T follicular helper cell (primary cell): ENCODE measurements at regions not wholly inside any gene's neighbourhood (a gene's known extent, or its start where the extent isn't known, plus 50 kb on each side); places are given as distances from the start of the nearest gene placed in this dataset.
A peak's percentile ranks its signal among the peaks of the same experiment; 100 is the strongest.

Source experiments
- DNase-seq: peaks from one replicate; pipeline ENCODE4 v3.0.0-alpha.2; 2020; ENCODE audit warnings: low read depth

DNA sequence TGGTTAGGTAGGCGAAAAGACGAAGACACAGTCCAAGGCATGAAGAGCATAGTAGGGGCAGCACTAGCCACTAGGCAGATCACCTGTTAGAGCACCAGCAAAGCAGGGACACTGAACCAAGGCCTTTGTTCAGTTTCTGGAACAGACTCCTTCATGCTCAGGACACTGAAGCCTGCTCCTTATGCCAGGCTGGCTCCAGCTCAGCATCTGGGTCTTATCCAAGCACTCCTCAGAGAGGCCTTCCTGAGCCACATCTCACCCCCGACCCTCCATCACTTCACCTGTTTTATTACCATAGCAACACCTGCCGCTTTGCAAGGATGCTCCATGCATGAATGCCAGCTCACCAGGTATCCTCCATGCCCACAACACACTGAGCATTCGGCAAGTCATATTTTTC lies 206.3 kb upstream of the CHRNA7 start:
- no peak for DNase-seq

DNA sequence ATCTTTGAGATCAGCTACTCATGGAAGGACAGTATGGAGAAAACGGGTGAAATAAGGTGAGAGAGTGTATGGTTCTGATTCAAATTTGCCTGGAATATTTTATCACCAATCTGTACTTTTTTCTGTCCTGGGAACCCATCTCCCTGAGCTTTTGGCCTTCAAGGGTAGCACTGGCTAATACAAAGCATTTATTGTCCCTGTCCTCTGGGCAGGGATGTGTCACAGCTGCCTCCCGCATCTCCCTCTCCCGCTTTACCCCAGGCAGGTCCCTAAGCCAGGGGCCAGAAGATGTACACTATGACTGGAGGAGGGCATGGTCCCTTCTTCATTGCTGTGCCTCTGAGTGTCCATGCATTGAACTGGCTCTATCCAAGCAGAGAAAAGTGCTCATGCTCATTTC lies 201.7 kb upstream of the CHRNA7 start:
- DNase-seq: no peak

DNA sequence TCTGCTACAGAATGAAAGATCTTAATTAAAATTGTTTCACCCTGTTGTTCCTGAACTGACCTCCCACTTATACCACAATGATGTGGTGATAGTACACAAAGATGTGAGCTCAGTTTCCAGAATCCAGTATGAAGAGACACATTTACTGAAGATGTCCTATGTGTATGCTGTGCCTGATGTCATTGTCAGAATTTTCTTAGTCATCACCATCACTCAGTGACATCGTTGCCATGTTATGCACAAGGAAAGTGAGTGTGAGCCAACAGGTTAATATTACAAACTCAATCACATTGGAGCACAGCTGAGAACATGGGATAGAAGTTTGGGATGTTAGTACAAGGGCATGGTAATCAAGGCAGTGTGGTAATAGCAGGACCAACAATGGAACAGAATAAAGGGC lies 199.7 kb upstream of the CHRNA7 start:
- DNase-seq: no peak

DNA sequence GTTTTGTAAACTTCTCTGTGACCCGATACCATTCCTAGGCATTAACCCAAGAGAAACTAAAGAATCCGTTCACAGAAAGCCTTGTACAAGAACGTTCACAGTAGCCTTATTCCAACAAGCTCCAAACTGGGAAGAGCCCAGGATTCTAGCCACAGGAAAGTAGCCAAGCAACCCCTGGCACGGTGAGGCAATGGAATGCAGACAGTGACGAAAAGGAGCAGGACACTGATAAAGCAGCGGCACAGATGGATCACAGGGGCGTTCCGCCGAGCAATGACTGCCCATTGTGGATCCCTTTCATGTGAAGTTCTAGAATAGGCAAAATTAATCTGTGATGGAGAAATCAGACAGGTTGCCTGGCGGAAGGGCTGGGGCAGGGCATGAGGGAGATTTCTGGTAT lies 198.7 kb upstream of the CHRNA7 start:
- DNase-seq: no peak

DNA sequence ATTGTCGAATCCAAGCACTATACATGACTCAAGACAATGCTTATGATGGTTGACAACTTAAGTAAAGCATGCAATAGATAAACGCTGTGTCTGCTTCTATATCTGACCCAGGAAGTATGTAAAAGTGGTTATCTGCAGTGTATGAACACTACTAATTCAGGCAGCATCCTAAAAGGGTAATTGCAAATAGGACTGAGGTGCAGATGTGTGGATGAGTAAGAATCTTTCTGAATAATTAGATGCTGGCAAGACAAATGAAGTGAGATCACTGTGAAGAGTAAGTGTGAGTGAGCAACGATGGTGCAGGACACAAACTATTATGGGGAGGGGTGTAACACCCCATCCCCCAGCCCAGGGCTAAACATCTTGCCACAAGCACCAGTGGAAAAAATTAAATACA lies 195.7 kb upstream of the CHRNA7 start:
- no peak for DNase-seq

DNA sequence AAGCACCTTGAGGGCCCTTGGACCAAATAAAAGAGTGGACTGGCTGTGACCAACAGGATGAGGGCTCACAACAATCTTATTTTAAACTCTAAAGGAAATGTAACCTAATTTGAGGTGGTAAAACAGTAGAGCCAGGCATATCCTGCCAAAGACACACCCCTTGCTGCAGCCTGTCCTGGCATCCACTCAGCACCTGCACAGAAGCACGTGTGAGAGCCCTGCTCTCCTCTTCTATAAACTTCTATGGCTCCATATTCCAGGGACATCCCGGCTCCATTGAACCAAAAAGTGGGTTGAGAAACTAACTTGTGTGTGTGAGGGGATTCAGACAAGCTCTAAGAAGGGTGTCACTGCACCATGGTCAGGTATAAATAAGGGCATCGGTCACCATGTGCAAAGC lies 190.9 kb upstream of the CHRNA7 start:
- no peak for DNase-seq

DNA sequence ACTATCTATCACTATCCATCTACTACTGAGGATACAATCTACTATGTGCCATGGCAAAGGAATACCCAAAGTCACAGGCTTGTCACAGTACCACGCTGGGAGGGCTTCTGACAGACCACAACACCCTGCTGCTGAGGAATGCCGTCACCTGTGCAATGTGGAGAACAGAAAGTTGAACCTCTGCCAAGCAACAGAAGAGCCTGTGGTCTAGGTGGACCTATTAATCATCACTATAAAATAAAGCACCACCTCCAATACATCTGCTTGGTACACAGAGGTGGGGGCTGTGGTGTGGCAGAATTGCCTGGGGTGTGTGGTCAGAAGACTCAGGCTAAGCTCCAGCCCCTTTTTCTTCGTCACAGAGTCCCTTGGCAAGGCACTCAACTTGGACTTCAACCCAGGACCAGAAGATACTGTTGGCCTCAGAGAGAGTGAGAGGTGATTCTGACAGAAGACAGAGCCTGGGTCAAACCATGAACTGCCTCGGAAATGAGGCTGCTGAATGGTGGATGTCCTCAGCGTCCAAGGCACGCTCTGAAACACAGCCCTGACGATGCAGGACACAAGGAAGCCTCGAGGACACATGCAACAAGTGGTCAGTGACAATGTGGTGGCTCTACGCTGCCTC lies 189.4 kb upstream of the CHRNA7 start:
- no peak for DNase-seq

DNA sequence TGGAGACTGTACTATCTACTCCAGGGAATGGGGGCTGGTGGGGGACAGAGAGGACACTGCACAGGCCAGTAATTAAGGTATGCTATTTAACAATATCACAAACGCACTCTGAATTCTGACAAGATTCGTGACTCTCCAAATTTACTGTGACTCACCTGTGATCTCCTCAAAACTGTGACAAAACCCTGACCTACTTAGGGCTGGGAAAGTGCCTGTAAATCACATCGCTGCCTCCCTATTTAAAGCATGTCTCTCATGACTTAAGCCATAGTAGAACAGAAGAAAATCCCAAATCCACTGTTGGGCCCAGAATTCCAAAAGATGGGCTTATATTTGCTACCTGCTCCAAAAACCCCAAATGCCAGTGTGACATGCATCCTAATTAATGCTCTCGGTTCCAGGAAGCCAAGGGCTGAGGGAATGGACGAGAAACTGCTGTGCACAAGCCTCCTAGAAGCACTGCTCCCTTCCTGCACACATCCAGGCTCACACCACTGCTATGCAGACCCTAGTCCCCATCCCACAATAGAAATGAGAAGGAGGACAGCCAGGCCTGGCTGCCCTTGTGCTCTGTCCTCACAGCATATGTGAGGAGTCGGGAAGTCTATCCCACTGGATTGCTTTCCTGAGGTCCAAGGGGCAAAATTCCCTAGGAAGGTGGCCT lies 187.7 kb upstream of the CHRNA7 start:
- no peak for DNase-seq

DNA sequence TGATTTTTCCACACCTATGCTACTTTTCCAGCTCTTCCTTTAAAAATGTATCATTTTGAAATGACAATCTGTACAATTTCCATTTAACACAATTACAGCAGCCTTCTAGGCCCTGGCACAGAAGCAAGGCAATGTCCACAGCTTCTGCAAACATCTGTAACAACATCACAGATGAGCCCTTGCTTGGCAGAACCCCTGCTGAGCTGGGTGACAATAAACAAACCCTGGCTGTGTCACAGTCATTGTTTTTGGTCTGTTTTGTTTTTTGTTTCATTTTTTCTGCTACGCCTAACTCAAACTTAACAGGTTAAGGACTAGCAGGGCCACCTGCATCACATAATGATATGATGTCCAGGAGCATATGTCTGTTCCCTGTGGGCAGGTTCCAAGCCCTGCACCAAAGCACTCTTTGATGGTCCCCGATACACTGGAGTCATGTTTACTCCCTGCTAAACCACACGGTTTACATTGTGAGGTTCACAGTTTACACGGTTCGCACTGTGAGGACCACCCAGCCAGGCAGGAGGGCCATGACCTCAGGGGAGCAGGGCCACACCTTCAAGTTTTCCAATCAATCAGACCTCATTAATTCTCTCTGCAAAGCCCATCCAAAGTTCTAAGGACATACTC lies 186.8 kb upstream of the CHRNA7 start:
- no peak for DNase-seq

DNA sequence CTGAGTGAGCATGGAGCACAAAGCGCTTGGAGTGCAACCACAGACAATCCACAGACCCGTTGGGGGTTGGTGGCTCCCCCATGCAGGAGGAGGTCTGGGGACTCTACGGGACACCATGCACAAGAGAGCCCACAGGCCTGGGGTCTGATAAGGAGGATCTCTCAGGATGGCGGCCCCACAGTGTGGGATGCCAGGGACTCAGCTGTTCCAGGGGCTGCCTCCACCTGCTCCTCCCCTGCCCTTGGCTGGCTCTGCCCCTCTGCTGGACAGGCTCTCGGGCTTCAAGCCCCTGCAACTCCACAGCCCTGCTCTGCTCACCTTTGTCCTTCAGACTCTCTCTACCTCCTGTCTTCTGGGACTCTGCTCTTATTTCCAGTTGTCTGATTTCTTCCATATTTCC lies 184.5 kb upstream of the CHRNA7 start:
- no peak for DNase-seq

DNA sequence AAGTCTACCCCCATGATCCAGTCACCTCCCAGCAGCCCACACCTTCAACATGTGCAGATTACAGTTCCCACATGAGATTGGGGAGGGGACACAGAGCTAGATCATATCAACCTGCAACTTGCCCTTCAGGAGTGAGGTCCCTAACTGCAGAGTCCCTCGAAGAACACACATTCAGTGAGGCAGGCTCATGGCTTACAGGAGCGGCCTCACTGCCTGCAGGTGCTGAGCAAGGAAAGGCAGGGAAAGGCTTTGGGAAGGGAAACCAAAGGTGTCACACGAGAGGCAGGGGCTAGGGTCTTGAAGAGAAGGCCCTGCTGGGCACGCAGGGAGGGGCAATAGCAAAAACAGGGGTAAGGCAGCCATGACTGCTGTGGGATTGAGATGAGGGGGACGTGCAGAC lies 182.4 kb upstream of the CHRNA7 start:
- no peak for DNase-seq

DNA sequence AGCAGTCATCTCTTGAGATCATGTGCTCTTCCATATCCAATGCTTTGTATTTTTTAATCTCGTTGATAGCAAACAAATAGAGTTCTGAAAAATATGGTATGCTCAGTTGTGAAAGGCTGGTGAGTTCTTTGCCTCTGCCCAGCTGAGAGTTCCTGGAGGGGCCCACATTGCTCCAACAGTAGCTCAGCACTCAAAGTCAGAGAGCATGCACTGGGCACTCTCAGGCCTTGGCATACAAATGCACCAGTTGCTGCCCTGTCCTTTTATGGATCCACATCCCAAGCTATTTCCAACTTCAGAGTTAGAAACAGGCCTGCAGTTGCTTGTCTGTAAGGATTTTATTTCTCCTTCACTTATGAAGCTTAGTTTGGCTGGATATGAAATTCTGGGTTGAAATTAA lies 181.7 kb upstream of the CHRNA7 start:
- no peak for DNase-seq

DNA sequence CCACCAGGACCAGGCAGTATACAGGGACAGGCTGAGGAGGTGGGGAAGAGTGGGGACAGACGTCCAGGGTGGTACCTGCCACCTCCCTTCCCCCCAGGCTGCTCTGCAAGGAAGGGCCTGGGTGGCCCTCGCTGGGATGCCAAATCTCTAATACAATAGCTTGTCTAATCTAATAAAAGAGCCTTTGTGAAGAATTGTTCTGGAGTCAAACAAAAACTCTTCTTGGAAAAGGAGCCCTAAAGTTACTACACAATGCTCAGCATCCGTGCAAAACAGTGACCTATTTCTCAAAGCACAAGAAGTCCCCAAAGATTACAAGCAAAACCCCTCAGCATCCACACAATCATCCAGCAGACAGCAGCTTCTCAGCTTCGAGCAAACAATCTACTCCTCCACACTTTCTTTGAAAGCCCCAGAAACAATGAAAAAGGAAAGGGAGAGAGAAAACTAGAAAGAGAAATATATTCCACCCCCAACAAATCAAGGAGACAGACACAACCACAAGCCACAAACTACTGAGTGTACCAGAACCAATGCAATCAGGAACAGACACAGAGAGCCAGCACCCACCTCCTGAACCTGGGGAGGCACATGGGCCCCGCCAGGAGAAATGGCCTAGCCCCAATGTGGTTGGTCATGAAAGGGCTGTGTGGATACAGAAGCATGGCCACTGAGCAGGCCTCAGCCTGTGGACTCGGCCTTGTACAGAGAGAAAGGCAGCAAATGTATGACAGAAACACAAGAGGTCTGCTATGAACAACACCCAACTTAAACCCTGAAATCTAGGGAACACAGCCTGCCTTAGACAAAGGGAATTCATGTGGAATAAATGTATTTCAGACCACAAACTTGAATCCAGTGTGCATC lies 177.1 kb upstream of the CHRNA7 start:
- DNase-seq: no peak

DNA sequence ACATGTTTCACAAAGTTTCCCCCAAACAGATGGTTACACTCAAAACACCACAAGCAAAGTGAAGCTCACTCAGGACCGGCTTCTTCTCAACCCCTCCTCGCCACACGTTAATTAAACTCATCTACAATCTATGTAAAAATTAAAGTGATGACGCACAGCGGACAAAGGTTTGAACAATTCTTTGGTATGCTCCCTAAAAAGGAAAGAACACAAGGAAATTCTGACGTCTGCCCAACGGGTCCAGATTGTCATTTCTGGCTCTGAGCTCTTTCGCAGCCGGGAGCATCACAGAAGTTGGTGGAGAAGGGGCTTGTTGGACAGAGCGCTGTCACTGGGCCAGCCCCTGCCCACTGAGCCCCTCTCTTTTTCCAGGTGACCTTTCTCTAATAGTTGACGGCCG lies 173.7 kb upstream of the CHRNA7 start:
- DNase-seq: no peak

DNA sequence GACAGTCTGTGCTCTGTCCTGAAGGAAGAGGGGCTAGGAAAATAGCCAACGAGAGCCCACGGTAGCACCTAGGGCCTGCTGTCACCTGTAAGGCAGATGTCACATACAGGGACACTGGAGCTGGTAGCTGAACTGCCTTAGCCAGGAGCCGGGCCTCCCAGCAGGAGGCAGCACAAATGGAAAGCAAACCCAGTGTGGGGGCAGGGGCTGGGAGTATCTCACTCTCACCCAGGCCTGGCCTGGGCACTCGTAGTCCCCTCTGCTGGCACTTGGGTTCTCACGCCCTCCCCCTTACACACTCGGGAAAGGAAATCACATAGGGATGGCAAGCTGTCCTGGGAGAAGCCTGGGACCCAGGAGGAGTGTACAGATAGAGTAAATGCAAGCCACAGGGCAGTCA lies 173.1 kb upstream of the CHRNA7 start:
- DNase-seq: no peak

DNA sequence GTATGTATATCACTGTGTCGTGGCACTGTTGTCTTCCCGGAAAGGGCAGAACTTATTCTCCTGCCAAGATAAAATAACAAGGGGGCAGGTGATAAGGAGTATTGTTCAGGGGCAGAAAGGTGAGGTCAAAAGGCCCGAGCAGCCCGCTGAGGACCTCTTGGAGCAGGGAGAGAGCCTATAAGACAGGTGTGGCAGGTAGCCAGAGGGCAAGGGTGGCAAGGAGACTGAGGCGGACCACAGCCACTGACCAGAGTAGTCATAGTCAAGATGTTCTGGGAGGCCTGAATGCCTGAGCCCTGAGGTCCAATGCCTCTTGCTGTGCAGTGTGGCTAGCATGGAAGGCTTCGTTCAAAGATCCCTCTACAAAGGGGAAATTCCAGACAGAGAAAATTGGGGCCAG lies 172.3 kb upstream of the CHRNA7 start:
- DNase-seq: no peak

DNA sequence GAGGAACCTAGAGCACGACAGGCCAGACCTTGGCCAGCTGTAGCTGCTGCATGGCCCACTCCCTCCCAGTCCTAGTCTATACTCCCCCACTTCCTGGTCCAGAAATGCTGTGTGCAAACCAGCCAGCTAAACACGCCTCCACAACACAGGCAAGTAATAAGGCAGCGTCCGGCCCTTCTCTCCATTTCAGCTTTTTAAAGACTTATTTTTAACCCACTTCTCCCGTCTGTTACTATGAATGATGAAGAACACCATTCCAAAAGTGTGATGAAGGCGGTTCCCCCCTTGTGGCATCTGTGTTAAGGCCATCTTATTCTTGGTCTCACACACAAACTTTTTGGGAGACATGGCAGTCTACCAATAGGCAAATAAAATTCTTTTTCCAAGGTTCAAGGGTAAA lies 164.1 kb upstream of the CHRNA7 start:
- no peak for DNase-seq

DNA sequence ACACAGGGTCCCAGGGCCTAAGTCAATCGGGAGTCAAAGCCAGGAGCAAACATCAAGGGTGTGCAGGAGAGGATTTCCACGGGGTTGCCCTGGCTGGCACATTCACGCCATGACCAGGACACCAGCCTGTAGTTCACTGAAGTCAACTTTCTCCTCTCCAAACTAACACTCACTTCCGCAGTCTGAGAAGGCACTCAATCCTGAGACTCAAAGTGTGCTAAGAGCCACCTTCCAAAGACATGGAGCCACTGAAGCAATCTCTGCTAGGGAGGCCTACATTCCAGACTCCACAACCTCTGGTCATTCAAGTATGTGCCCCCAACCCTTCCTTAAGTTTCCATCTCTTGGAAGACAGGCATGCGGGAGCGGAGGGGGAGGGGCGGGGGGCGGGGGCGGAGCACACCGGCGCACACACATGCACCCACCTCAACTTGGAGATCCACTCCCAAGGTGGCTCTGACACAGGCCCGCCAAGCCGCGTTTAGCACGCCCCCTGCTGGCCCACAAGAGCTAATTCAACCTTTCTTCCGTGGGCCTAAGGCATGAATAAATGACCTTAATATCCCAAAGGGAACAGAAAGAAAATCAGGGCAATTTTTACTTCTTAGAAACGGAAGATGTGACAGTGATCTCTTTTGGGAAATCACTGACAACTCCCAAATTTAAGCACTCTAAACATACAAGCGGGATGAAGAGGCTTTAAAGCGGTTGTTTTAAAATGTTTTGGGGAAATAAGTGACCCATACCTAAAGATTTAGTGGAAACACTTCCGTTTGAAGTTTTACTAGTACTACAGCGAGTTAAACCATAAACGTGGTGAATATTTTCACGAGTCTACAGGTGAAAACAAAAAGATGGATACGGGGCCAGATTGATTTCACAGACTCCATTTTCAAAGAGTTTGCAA lies 162.5 kb upstream of the CHRNA7 start:
- DNase-seq: peak; percentile 30

DNA sequence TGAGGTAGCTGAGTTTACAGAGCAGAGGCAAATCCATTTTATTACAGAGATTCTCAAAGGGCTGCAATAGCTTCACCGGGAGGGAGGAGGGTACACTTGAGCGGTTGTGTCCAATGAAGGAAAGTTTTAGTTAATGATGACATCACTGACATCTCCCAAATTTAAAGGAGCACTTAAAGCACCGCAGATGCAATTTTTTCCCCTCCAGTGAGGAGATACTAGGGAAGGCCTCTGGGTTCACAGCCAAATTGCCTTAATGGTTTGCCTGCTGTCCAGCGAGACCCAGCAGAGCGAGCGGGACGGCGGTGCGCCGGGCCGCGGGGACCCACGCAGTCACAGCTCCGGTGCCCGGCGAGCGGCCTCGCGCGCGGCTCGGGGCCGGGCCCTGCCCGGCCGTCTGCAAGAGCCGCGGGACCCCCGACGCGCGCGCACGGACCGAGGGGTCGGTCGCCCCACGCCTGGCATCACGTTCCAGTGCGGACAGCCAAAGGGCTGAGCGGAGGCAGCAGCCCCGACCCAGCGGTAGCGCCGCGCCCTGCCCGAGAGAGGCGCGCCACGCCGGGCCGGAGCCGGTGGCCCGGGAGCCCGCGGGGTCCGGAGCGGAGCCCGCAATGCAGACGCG lies 160.5 kb upstream of the CHRNA7 start:
- DNase-seq: no peak

DNA sequence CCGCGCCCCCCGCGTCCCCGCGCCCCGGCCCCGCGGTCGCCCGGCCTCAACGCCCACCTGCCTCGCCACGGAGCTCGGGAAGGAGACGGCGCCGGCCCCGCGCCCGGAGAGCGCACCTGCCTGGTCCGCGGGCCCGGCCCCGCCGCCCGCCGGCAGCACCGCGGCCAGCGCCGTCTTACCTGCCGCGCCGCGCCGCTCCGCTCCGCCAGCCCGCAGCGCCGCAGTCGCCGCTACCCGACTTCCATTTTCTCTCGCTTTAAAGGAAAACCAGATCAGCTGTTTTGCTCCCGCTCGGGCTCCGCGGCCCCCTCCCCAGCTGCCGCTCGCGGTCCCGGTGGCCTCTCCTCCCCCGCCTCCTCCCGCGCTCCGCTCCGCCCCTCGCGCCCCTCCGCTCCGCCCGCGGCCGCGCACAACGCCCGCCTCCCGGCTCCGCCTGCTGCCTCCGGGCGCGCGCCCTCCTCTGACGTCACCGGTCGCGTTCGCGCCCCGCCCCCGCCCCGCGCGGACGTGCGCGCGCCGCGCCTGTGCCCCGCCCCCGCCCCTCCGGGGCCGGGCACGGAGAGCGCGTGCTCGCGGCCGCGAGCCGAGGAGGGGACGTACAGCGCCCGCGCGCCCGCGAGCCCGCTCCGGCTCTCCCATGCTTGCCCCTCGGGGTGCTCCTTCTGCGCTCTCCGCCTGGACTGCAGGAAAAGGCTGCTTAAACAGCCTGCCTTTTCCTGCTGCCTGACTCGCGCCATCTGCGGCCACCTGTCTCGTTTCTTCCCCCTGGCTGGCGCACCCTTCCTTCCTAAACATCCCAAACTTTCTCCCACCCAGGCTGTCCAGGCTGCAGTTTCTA lies 159.8 kb upstream of the CHRNA7 start, which contains the start of gene OTUD7A:
TSS of gene OTUD7A (minus strand) at position 346 of the 838 bp plus-strand sequence.
- peak; percentile 77 for DNase-seq
